ENCODE measurements at regions not wholly inside any gene's neighbourhood (a gene's known extent, or its start where the extent isn't known, plus 50 kb on each side); places are given as distances from the start of the nearest gene placed in this dataset.

- no peaks in the 10 kb centered on the region for H3K4me1 Mint-ChIP-seq
- DNase-seq, result no peak
- peaks cover 6% of the 10 kb centered on the region for H3K9me3 Mint-ChIP-seq
- no peaks in the 10 kb centered on the region for H3K36me3 Mint-ChIP-seq (ENCODE audit: low read depth)
- H3K4me3 ChIP-seq (ENCODE audit: low read length), result no peak overlapping the region
- H3K4me3 Mint-ChIP-seq, result no peak overlapping the region
- TF ChIP-seq CTCF (conservative IDR thresholded peaks at IDR 0.05), result no peak
- H3K27ac Mint-ChIP-seq, result no peak overlapping the region
- H3K9ac ChIP-seq (ENCODE audit: extremely low read depth, low read length, poor library complexity, severe bottlenecking), result no peak overlapping the region
- no peaks in the 10 kb centered on the region for H3K4me1 ChIP-seq (ENCODE audit: control insufficient read depth, insufficient read depth, low read length)
- no peak overlapping the region for H3K27ac ChIP-seq (ENCODE audit: low read depth, low read length)
- no peaks in the 10 kb centered on the region for H3K27me3 ChIP-seq (ENCODE audit: control insufficient read depth, insufficient read depth, low read length, poor library complexity, severe bottlenecking)
- no peaks in the 10 kb centered on the region for H3K36me3 ChIP-seq (ENCODE audit: control insufficient read depth, insufficient read depth, low read length)
- peaks cover 18% of the 10 kb centered on the region for H3K27me3 Mint-ChIP-seq (ENCODE audit: insufficient read depth)
- H3K9me3 ChIP-seq (ENCODE audit: control insufficient read depth, low read length), result peaks cover 8% of the 10 kb centered on the region
Measured at GRCh38 chr13:39266426-39266825, 228.2 kb downstream of the NHLRC3 start.

GRCh38 chr13:39268398-39268797, 230.1 kb downstream of the NHLRC3 start:
- WGBS, 2 experiments (ENCODE audit: insufficient coverage in 1 of 2, insufficient read length in 1 of 2), result 92 to 100% methylated on average over 1 to 3 of the region's 3 CpGs
- DNase-seq, result no peak

GRCh38 chr13:39269004-39269403, 230.7 kb downstream of the NHLRC3 start:
- Mint-ChIP-seq H3K4me3 (no peak overlapping the region), H3K4me1 (peaks cover 3% of the 10 kb centered on the region), H3K27ac (no peak overlapping the region), H3K27me3 (ENCODE audit: insufficient read depth) (peaks cover 28% of the 10 kb centered on the region), H3K9me3 (peaks cover 6% of the 10 kb centered on the region), H3K36me3 (ENCODE audit: low read depth) (no peaks in the 10 kb centered on the region)
- Histone ChIP-seq H3K4me3 (ENCODE audit: low read length) (no peak overlapping the region), H3K36me3 (ENCODE audit: control insufficient read depth, insufficient read depth, low read length) (no peaks in the 10 kb centered on the region), H3K9me3 (ENCODE audit: control insufficient read depth, low read length) (peaks cover 8% of the 10 kb centered on the region), H3K4me1 (ENCODE audit: control insufficient read depth, insufficient read depth, low read length) (no peaks in the 10 kb centered on the region), H3K27me3 (ENCODE audit: control insufficient read depth, insufficient read depth, low read length, poor library complexity, severe bottlenecking) (no peaks in the 10 kb centered on the region), H3K9ac (ENCODE audit: extremely low read depth, low read length, poor library complexity, severe bottlenecking) (no peak overlapping the region), H3K27ac (ENCODE audit: low read depth, low read length) (no peak overlapping the region)
- WGBS, 2 experiments (ENCODE audit: insufficient coverage in 1 of 2, insufficient read length in 1 of 2), result 86 to 90% methylated on average over 2 of the region's 2 CpGs
- TF ChIP-seq CTCF (conservative IDR thresholded peaks at IDR 0.05), result no peak
- DNase-seq, result no peak

More at GRCh38 chr13:39268398-39268797, 230.1 kb downstream of the NHLRC3 start:
- Mint-ChIP-seq H3K36me3 (ENCODE audit: low read depth) (no peaks in the 10 kb centered on the region), H3K4me1 (no peaks in the 10 kb centered on the region), H3K27me3 (ENCODE audit: insufficient read depth) (peaks cover 28% of the 10 kb centered on the region), H3K9me3 (peaks cover 6% of the 10 kb centered on the region), H3K27ac (no peak overlapping the region), H3K4me3 (no peak overlapping the region)
- peaks cover 8% of the 10 kb centered on the region for H3K9me3 ChIP-seq (ENCODE audit: control insufficient read depth, low read length)
- no peak overlapping the region for H3K9ac ChIP-seq (ENCODE audit: extremely low read depth, low read length, poor library complexity, severe bottlenecking)
- no peak overlapping the region for H3K27ac ChIP-seq (ENCODE audit: low read depth, low read length)
- no peaks in the 10 kb centered on the region for H3K36me3 ChIP-seq (ENCODE audit: control insufficient read depth, insufficient read depth, low read length)
- H3K27me3 ChIP-seq (ENCODE audit: control insufficient read depth, insufficient read depth, low read length, poor library complexity, severe bottlenecking), result no peaks in the 10 kb centered on the region
- no peak for TF ChIP-seq CTCF (conservative IDR thresholded peaks at IDR 0.05)
- H3K4me3 ChIP-seq (ENCODE audit: low read length), result no peak overlapping the region
- no peaks in the 10 kb centered on the region for H3K4me1 ChIP-seq (ENCODE audit: control insufficient read depth, insufficient read depth, low read length)
